Central memory CD8-positive, alpha-beta T cell (primary cell): ENCODE measurements at regions not wholly inside any gene's neighbourhood (a gene's known extent, or its start where the extent isn't known, plus 50 kb on each side); places are given as distances from the start of the nearest gene placed in this dataset.
"Not testable (repeated sequence)": the region's sequence is repeated elsewhere in the genome, so short reads cannot be mapped to it uniquely, and the experiment has no call there.

Experiments
- ATAC-seq: fragments of 150-1000 bp; cut with Tn5 transposase; replicated peaks from 2 replicates; pipeline ENCODE4 v1.10.0; 2022; ENCODE audit warnings: mild to moderate bottlenecking, moderate FRiP score, moderate number of reproducible peaks; ENCODE audit not compliant: poor library complexity, severe bottlenecking; ENCODE audit errors: extremely low read depth
- DNase-seq, 2 donors: peaks; one replicate each; pipeline ENCODE4 v3.0.0; 2021; ENCODE audit warnings: low spot score in 2 of 2
- H3K27ac Mint-ChIP-seq: one replicate; pipeline ENCODE4 v1.8.0; 2022; ENCODE audit warnings: low read depth, mild to moderate bottlenecking, moderate library complexity, mixed read lengths
- H3K27me3 Mint-ChIP-seq: one replicate; pipeline ENCODE4 v1.8.0; 2022; ENCODE audit warnings: mixed read lengths
- H3K36me3 Mint-ChIP-seq: one replicate; pipeline ENCODE4 v1.8.0; 2022; ENCODE audit warnings: mild to moderate bottlenecking, moderate library complexity, mixed read lengths; ENCODE audit not compliant: insufficient read depth
- H3K4me1 Mint-ChIP-seq: one replicate; pipeline ENCODE4 v1.8.0; 2022; ENCODE audit warnings: mixed read lengths
- H3K4me3 Mint-ChIP-seq: one replicate; pipeline ENCODE4 v1.8.0; 2022; ENCODE audit warnings: mild to moderate bottlenecking, moderate library complexity, mixed read lengths
- H3K9me3 Mint-ChIP-seq: one replicate; pipeline ENCODE4 v1.8.0; 2022; ENCODE audit warnings: mixed read lengths

DNA sequence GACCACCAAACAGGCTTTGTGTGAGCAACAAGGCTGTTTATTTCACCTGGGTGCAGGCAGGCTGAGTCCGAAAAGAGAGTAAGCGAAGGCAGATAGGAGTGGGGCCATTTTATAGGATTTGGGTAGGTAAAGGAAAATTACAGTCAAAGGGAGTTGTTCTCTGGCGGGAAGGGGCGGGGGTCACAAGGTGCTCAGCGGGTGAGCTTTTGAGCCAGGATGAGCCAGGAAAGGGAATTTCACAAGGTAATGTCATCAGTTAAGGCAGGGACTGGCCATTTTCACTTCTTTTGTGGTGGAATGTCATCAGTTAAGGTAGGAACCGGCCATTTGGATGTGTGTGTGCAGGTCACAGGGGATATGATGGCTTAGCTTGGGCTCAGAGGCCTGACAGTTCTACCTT lies 378.0 kb upstream of the LRRTM4 start:
- H3K27me3 Mint-ChIP-seq, H3K4me3 Mint-ChIP-seq, H3K36me3 Mint-ChIP-seq, DNase-seq, ATAC-seq, H3K27ac Mint-ChIP-seq, H3K4me1 Mint-ChIP-seq: not testable (repeated sequence)
- peaks cover 23% of the 10 kb centered on the region for H3K9me3 Mint-ChIP-seq

- Mint-ChIP-seq H3K27me3 (no peaks in the 10 kb centered on the region), H3K27ac (no peak overlapping the region), H3K9me3 (peaks cover 23% of the 10 kb centered on the region), H3K4me1 (no peaks in the 10 kb centered on the region), H3K4me3 (no peak overlapping the region), H3K36me3 (no peaks in the 10 kb centered on the region)
- ATAC-seq = no peak
- no peak for DNase-seq
Measured at GRCh38 chr2:77910136-77910535, 388.0 kb upstream of the LRRTM4 start.

GRCh38 chr2:77920838-77921366 lies 398.7 kb upstream of the LRRTM4 start:
- no peak overlapping the region for H3K4me3 Mint-ChIP-seq

DNA sequence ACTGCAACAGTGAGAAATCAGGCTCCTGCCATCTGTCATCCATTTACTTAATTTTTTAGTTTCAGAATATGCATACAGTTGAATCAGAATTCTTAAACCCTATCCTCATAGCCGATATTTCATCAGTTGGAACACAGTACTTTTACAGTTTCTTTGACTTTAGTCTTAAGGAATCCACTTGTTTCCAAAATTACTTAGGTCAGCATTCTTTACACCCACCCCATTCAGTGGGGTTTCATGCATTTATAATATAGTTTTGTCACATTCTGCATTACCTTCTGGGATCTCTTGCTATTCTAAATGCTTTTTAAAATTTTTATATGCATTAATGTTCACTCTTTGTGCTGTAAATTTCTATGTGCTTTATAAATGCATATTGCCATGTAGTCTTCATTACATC lies 400.4 kb upstream of the LRRTM4 start:
- DNase-seq (no peak), ATAC-seq (no peak)
- H3K9me3 Mint-ChIP-seq = peaks cover 11% of the 10 kb centered on the region
- no peaks in the 10 kb centered on the region for H3K4me1 Mint-ChIP-seq
- no peak overlapping the region for H3K27ac Mint-ChIP-seq
- no peaks in the 10 kb centered on the region for H3K27me3 Mint-ChIP-seq
- no peaks in the 10 kb centered on the region for H3K36me3 Mint-ChIP-seq
- H3K4me3 Mint-ChIP-seq = no peak overlapping the region

More at GRCh38 chr2:77920838-77921366, 398.7 kb upstream of the LRRTM4 start:
- peaks cover 16% of the 10 kb centered on the region for H3K9me3 Mint-ChIP-seq
- no peak for ATAC-seq
- H3K4me1 Mint-ChIP-seq = no peaks in the 10 kb centered on the region
- no peak overlapping the region for H3K27ac Mint-ChIP-seq
- H3K27me3 Mint-ChIP-seq = no peaks in the 10 kb centered on the region
- no peaks in the 10 kb centered on the region for H3K36me3 Mint-ChIP-seq
- no peak for DNase-seq

GRCh38 chr2:77937366-77937765 lies 415.2 kb upstream of the LRRTM4 start:
- no peaks in the 10 kb centered on the region for H3K27me3 Mint-ChIP-seq
- no peak overlapping the region for H3K4me3 Mint-ChIP-seq
- no peak overlapping the region for H3K27ac Mint-ChIP-seq
- H3K4me1 Mint-ChIP-seq = no peaks in the 10 kb centered on the region
- DNase-seq (no peak), ATAC-seq (no peak)
- H3K36me3 Mint-ChIP-seq = no peaks in the 10 kb centered on the region
- peaks cover 21% of the 10 kb centered on the region for H3K9me3 Mint-ChIP-seq

DNA sequence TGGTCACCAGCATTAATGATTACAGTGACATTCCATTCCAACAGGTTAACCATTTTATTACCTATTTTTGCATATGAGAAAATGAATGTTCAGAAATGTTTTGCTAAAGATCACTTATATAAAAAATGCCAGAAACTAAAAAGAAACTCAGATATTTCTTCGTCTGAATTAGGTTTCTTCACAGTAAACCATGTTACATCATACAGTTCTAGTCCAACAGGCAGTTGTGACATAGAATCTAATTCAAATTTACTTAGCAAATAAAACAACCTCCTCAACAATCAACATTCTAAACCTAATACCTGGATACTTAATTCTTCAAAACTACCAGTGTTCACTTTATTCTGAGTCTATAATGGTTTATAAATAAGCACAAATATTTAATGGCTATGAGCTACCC lies 416.3 kb upstream of the LRRTM4 start:
- no peak overlapping the region for H3K27ac Mint-ChIP-seq
- ATAC-seq (no peak), DNase-seq (no peak)
- peaks cover 23% of the 10 kb centered on the region for H3K9me3 Mint-ChIP-seq
- no peaks in the 10 kb centered on the region for H3K36me3 Mint-ChIP-seq
- H3K27me3 Mint-ChIP-seq = no peaks in the 10 kb centered on the region
- H3K4me1 Mint-ChIP-seq = no peaks in the 10 kb centered on the region
- no peak overlapping the region for H3K4me3 Mint-ChIP-seq

- no peaks in the 10 kb centered on the region for H3K27me3 Mint-ChIP-seq
- H3K4me1 Mint-ChIP-seq = no peaks in the 10 kb centered on the region
- no peaks in the 10 kb centered on the region for H3K36me3 Mint-ChIP-seq
- peaks cover 23% of the 10 kb centered on the region for H3K9me3 Mint-ChIP-seq
- no peak overlapping the region for H3K27ac Mint-ChIP-seq
- ATAC-seq = no peak
- DNase-seq = no peak
- no peak overlapping the region for H3K4me3 Mint-ChIP-seq
Measured at GRCh38 chr2:77939370-77939769, 417.2 kb upstream of the LRRTM4 start.

DNA sequence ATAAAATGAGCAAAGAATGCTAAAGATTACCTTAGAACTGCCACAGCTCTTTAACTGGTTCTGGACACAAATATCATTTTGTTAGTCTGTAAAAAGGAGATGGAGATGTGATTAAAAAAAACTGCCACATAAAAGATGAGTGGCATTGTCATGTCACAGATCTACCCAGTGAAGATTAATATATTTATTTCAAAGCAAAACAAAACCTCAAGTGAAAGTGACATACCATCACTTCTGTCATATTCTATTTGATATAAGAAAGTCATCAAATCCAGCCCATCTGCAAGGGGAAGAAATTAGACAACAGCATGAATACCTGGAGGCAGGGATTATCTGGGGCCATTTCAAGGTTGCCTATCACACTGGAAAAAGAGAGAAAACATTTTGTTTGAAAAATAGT lies 417.6 kb upstream of the LRRTM4 start:
- H3K4me3 Mint-ChIP-seq = no peak overlapping the region
- H3K4me1 Mint-ChIP-seq = no peaks in the 10 kb centered on the region
- no peaks in the 10 kb centered on the region for H3K36me3 Mint-ChIP-seq
- DNase-seq = no peak
- no peaks in the 10 kb centered on the region for H3K27me3 Mint-ChIP-seq
- peaks cover 27% of the 10 kb centered on the region for H3K9me3 Mint-ChIP-seq
- ATAC-seq = no peak
- H3K27ac Mint-ChIP-seq = no peak overlapping the region

- Mint-ChIP-seq H3K9me3 (peaks cover 19% of the 10 kb centered on the region), H3K27ac (no peak overlapping the region), H3K4me3 (no peak overlapping the region), H3K4me1 (no peaks in the 10 kb centered on the region), H3K27me3 (no peaks in the 10 kb centered on the region), H3K36me3 (no peaks in the 10 kb centered on the region)
- DNase-seq (no peak), ATAC-seq (no peak)
Measured at GRCh38 chr2:77954931-77955330, 432.8 kb upstream of the LRRTM4 start.

DNA sequence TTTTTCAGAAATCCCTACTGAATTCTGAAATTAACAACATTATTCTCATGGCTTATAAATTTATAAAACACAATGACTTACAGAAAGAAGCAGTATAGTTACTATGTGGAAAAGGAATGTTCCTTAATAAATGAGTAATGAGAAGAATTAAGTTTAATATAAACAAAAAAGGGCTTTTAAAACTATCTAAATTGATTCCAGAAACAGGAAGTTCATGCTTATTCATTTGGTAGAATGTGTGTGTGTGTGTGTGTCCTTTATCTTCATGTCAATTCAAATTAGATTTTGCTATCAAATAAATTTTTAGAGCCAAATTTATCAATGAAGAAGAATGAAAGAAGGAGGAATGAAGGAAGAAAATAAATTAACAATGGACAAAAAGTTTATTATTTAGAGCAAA lies 440.8 kb upstream of the LRRTM4 start:
- H3K27ac Mint-ChIP-seq = no peak overlapping the region
- H3K27me3 Mint-ChIP-seq = no peaks in the 10 kb centered on the region
- ATAC-seq (no peak), DNase-seq (no peak)
- H3K4me3 Mint-ChIP-seq = no peak overlapping the region
- no peaks in the 10 kb centered on the region for H3K4me1 Mint-ChIP-seq
- no peaks in the 10 kb centered on the region for H3K36me3 Mint-ChIP-seq
- H3K9me3 Mint-ChIP-seq = peaks cover 39% of the 10 kb centered on the region

GRCh38 chr2:77977471-77978063 lies 455.4 kb upstream of the LRRTM4 start:
- no peaks in the 10 kb centered on the region for H3K4me1 Mint-ChIP-seq
- H3K27me3 Mint-ChIP-seq = no peaks in the 10 kb centered on the region
- no peaks in the 10 kb centered on the region for H3K36me3 Mint-ChIP-seq
- H3K9me3 Mint-ChIP-seq = peaks cover 20% of the 10 kb centered on the region
- H3K4me3 Mint-ChIP-seq = no peak overlapping the region
- no peak for ATAC-seq
- H3K27ac Mint-ChIP-seq = no peak overlapping the region
- DNase-seq = no peak

GRCh38 chr2:77995161-77995560 lies 473.0 kb upstream of the LRRTM4 start:
- Mint-ChIP-seq H3K27ac (no peak overlapping the region), H3K4me1 (no peaks in the 10 kb centered on the region)

DNA sequence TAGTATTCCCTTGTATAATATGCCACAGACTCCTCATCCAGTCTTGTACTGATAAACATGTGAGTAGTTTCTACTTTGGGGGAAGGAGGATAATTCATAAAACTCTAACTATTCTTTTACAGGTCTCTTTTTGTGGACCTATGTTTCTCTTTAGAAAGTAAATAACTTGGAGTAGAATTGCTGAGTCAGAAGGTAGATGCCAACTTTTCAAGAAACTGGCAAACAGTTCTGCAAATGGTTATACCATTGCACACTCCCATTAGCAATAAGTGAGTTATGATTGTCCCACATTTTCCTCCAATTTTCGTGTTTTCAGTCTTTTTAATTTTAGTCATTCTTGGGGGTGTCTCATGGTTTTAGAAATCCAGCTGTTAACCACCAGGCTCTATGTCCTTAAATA lies 477.2 kb upstream of the LRRTM4 start:
- H3K9me3 Mint-ChIP-seq = peaks cover 8% of the 10 kb centered on the region
- H3K27ac Mint-ChIP-seq = no peak overlapping the region
- no peak overlapping the region for H3K4me3 Mint-ChIP-seq
- no peaks in the 10 kb centered on the region for H3K4me1 Mint-ChIP-seq
- no peak for DNase-seq
- no peaks in the 10 kb centered on the region for H3K36me3 Mint-ChIP-seq
- ATAC-seq = no peak
- no peaks in the 10 kb centered on the region for H3K27me3 Mint-ChIP-seq

More at GRCh38 chr2:77995161-77995560, 473.0 kb upstream of the LRRTM4 start:
- ATAC-seq (no peak), DNase-seq (no peak)
- no peaks in the 10 kb centered on the region for H3K36me3 Mint-ChIP-seq
- H3K9me3 Mint-ChIP-seq = no peaks in the 10 kb centered on the region
- no peaks in the 10 kb centered on the region for H3K27me3 Mint-ChIP-seq
- H3K4me3 Mint-ChIP-seq = no peak overlapping the region
